IPS DF 19.7 (cell line): ENCODE measurements at regions not wholly inside any gene's neighbourhood (a gene's known extent, or its start where the extent isn't known, plus 50 kb on each side); places are given as distances from the start of the nearest gene placed in this dataset.
"Not testable (repeated sequence)": the region's sequence is repeated elsewhere in the genome, so short reads cannot be mapped to it uniquely, and the experiment has no call there.

Source experiments
- DNase-seq: peaks from one replicate; pipeline ENCODE4 v3.0.0-alpha.2; 2013; ENCODE audit warnings: low read depth, low spot score

DNA sequence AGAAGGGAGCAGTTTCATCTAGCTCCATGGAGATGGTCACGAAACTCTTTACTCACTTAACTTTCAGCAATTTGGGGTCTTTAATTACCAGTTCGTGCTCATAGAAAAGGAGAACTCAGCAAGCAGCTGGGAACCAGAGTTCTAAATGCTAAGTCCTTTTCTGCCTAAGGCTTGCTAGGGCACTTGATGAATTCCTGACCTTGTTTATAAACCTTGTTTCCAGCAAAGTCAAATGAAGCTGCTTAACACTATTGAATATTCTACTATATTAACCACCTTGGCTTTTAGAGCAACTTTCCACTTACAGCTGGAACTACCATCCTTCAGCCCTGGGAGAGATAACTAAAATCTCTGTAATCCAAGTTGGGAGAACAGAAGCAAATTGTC, 79.5 kb upstream of the TSC22D2 start:
- no peak for DNase-seq

DNA sequence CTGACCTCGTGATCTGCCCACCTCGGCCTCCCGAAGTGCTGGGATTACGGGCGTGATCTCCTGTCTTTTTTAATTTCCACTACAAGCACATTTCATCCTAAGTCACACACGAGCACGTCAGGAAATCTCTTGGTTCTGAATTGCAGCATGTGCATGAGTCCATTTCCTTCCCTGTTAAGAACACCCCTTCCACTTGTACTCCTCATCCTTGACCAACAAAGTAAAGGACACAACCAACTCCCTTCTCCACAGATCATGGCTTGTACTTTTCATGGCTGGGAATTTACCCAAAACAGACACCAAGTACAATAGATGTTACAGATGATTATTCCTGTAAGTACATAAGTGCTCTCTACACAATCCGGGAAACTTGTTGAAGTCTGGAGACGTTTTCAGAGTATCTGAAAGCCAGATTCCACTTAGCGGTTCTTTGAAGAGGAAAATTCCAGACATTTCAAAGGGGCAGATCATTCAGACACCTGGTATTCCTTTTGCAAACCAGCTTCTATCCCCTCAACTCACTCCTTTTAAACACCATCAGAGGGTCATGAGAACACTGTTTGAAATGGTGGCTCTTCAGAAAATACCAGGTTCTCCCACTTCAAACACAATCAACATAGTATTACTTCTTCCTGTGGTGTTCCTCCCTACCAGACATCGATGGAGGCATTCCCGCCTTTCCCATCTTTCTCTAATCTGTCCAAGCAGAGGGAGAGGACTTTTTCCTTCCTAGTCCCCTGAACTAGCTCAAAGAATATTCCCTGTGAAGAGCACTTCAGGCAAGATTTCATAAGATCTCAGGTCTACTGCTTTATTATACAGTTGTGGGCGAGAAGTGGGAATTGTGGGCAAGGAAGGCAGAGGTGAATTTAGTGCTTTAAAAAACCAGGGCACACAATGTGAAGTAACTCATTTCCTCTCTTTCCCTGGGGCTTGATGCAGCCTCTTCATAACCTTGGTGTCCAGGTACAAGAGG, 80.1 kb upstream of the TSC22D2 start:
- no peak for DNase-seq

DNA sequence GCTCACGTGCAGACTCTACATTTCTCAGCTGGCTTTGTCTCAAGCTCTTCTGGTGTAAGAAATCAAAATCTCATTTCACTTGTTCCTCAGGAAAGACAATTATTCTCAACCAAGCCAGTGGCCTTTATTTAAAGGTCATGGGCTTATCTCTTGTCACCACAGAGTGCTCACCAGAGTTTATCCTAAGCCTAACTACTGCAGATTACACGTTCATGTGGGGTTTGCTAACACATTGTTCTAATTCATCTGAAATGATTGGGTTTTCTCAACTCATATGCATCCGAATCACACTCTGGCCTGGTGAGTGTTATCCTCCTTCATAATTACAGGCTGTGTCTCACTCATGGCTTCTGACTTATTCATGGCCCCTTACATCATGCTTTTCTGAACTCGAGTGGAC, 83.3 kb upstream of the TSC22D2 start:
- no peak for DNase-seq

GRCh38 chr3:150324245-150324644, 83.9 kb upstream of the TSC22D2 start:
- no peak for DNase-seq

- no peak for DNase-seq
These were observed 84.3 kb upstream of the TSC22D2 start for GRCh38 chr3:150323770-150324169.

- not testable (repeated sequence) for DNase-seq
These were observed 85.0 kb upstream of the TSC22D2 start for GRCh38 chr3:150323091-150323490.

- DNase-seq: not testable (repeated sequence)
These were observed 87.1 kb upstream of the TSC22D2 start for GRCh38 chr3:150320971-150321370.

DNA sequence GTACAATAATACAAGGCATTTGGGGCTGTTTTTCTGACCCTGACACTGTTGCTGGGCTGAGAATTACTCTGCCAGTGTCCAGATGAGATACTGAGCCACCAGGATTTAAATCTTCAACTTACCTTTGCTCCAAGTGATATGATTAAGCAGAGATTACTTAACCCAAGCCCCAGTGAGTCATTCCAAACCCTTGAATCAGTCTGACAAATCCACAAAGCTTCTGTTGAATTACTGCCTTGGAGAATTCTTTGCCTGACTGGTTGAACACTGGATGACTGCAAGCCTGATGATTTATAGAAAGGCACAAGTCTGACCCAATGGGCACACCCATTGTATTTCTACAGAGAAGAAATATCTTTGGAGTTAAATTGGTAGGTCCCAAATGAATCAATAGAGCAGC, 88.2 kb upstream of the TSC22D2 start:
- DNase-seq: no peak

- no peak for DNase-seq
These were observed 90.6 kb upstream of the TSC22D2 start for GRCh38 chr3:150317469-150317868.

DNA sequence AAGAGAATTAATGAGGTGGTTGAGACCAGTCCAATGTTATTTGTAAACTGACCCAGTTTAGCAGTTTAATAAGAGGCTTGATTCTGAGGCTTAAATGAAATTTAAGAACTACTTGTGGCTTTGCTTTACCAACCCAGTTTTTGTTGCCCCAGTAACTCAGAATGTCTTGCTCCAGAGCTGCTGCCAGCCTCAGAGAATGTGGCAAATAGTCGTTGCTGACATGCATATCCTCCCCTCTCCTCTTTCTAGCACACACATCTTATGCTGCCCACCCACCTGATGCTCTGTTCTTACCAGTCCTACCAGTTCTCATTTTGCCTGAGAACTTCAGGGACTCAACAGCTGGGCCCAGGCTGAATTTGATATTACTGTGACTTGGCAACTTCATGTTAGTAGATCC, 92.4 kb upstream of the TSC22D2 start:
- DNase-seq: no peak

DNA sequence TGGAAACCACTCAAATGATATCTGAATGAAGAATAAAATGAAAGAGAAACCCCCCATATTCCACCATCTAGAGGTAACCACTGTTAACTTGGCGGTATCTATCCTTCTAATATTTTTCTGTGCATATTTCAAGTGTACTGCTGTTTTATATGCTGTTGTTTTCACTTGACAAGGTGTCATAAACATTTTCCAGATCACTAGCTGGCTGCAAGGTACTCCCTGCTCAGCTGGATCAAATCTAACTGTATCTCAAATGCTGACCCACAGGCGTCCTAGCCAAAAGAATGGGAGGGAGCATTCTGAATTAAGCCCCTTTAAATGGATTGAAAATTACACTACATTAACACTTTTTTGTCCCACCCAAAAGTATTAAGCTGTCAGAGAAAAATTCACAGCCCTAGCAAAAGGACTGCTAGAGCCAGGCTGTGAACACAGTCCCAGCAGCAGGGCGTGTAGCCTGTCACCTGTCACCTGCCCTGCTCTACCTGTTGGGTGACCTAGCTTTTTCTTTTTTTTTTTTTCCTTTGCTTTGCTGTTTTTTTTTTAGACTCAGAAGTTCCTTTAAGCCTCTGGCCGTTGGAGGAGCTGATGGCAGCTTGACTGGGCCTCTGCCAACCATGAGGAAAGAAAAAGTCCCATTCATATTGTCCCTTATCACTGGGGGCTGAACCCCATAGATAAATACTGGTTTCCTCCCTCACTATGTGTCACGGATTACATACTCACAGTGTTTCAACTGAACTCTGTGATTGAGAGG, 93.7 kb upstream of the TSC22D2 start:
- no peak for DNase-seq

DNA sequence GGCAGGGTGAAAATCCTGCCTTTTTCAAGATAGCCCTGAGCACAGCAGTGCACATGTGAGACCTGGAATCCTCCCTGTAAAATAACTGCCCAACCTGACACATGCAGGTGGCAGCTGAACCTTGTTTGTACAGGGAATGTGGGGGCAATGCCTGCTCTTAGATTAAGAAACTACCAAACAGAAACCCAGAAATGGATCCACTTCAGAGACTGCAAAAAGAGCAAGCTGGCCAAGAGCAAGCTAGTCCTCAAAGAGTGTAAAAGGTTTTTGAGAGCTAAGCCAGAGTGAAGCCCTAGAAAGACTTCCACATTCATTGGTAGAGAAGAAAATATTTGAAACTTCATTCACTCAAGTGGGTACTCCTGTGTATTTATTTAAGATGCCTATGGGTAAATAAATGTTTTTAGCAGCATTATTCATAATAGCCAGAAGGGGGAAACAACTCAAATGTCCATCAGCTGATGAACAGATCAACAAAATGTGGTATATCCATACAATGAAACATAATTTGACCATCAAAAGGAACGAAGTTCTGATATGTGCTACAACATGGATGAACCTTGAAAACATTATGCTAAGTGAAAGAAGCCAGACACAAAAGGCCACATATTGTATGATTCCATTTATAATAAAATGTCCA, 96.0 kb upstream of the TSC22D2 start:
- DNase-seq: no peak

DNA sequence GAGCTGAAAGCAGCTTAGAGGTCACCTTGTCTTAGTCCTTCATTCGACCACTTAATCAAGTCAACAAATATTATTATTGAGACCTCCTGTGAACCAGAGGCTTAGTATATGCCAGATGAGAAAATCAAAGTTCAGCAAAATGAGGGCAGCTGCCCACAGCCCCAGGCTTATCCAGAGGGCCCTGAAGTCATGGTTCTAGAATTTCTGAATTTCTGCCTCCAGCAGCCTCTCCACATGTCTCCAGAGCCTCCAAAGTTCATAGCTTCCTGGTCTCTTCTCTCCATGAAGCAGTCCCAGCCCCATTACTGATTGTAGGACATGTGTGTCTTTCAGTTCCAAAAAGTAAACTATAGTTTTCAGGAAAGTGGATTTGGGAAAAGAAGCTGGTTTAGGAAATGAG, 96.9 kb upstream of the TSC22D2 start:
- no peak for DNase-seq

GRCh38 chr3:150309557-150309956, 98.5 kb upstream of the TSC22D2 start:
- DNase-seq: no peak

DNA sequence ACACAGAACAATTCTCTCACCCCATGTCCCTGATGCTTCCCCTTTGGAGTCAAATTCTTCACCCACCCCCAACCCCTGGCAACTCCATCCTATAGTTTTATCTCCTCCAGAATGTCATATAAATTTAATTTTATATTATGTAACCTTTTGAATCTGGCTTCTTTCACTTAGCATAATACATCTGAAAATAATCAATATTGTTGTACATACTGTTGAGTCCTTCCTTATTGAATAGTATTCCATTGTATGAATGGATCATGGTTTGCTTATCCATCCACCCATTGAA, 98.9 kb upstream of the TSC22D2 start:
- DNase-seq: no peak

DNA sequence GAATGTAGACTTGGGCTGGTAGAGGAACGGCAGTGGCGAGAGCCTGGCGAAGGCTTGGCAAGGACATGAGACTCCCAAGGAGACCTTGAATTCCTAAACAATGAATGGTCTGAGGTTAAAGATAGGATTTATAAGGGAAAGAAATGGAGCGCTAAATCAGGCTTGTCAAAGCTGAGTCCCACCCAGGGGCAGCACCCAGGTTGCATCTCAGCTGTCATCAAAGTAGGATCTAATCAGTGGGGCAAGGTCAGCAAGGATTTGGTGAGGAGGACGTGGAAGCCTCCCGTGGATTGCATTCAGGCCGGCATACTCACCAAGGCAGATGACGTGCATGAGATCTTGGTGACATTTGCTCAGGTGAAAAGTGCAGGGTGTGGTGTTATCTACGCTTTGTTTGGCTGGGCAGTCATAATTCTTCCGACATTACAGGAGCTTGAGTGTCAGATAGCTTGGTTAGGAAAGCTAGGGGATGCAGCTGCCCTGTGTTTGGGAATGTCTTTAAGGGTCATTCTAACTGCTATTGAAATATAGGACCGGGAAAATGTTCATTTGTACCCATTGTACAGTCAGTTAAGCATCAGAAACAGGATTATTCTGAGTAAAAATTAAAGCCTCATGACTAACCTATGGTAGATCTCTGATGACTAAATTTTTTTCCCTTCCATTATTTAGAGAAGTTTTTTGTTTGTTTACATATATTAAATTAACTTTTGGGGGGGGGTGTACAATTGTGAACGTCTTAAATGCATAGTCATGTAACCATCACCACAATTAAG, 99.4 kb upstream of the TSC22D2 start:
- DNase-seq: no peak

DNA sequence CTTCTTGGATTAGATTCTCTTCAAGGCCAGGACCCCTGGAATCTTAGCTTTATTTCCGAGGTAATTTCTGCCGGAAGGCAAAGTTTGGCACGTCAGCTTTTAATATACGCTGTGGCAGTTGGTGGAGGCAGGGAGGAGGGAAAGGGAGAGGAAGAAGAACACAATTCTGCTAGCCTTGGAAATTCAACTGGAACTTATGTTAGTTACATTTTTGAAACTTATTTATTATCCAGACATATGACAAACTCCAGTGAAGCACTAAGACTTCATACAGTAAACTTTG, 100.1 kb upstream of the TSC22D2 start:
- no peak for DNase-seq

DNA sequence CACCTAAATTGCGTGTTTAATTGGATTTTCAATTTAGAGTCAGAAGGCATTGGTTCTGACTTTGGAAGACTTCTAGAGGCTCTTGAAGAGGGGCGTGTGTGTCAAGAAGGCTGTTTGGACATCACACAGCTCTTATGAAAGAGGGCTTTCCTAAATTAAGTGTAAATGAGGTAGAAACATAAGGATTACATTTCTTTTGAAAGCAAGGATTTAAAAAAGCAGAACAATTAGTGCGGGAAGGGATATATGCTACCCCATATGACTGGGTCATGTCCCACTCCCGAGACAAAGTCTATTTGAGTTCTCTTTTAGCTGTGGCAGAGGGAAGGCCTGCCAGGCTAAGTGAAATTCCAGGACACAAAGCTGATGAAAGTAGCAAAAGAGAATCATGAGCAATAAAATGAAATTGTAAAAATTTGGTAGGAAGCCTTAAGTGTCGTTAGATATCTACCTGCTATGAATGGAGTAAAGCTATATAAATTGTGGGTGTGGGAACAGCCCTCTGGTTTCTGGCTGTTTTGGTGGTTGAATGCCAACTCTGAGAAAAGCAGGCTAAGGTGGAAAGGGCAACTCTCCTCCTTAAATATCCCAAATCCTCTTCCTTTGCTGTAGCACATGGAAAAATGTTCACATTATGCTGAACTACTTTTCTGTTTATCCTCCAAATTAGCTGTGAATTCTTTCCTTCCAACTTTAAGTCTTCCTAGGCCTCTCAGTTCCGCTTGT, 100.6 kb upstream of the TSC22D2 start:
- DNase-seq: no peak

DNA sequence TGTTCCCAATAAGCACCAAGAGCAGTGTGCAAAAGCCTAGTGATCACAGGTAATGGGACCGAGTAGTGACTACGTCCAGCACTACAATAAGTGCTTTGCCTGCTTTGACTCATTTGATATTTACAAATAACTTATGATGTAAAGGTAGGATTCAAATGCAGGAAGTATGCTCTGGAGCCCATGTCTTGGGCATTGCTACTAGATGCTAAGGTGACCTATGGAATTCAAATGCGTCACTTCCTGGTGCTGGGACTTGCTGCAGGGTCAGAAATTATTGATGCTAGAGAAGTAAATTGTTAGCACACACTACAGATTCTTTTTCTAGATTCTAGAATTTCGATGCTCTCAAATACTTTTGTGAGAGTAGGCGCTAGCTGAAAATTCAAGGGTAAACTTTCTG, 101.2 kb upstream of the TSC22D2 start:
- DNase-seq: no peak

DNA sequence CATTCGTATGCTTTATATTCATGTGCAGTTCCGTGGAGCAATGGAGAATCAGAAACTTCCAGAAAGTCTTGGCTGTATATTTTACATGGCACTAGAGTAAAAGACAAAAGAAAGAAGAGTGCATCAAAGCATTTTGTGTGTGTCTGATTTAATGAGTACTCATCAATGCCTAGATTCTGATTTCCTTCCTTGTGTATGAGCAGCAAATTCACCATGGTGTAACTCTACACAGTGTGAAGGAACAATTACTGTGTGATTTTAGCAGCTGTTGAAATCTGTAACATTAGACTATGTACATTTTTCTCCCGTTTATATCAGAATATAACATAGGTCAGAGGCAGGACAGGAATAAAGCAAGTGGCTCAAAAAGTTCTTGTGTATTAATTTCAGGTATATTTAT, 102.0 kb upstream of the TSC22D2 start:
- no peak for DNase-seq

DNA sequence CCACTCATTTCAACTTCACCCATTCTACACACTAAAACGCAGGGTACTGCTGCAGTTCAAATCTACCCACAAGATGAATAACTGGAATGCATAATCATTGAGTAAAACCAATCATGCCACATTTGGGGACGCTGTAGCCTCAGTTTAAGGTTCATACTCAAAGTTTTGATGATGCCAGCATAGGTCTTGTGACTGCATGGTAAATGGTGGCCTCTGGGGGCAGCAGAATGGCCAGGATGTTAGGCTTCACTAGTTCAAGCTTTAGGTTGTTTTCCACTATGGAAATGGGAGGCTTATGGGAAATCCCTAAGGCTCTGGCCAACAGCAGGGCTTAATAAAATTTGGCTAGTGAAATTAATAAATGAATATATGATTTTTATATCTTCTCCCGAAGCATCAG, 104.3 kb upstream of the TSC22D2 start:
- DNase-seq: no peak
